ENCODE measurements at regions not wholly inside any gene's neighbourhood (a gene's known extent, or its start where the extent isn't known, plus 50 kb on each side); places are given as distances from the start of the nearest gene placed in this dataset.

GRCh38 chr1:58119971-58120370 lies 426.6 kb downstream of the OMA1 start:
- no peak for DNase-seq

- DNase-seq: no peak
Observed at GRCh38 chr1:58116284-58116683, 430.2 kb downstream of the OMA1 start.

DNA sequence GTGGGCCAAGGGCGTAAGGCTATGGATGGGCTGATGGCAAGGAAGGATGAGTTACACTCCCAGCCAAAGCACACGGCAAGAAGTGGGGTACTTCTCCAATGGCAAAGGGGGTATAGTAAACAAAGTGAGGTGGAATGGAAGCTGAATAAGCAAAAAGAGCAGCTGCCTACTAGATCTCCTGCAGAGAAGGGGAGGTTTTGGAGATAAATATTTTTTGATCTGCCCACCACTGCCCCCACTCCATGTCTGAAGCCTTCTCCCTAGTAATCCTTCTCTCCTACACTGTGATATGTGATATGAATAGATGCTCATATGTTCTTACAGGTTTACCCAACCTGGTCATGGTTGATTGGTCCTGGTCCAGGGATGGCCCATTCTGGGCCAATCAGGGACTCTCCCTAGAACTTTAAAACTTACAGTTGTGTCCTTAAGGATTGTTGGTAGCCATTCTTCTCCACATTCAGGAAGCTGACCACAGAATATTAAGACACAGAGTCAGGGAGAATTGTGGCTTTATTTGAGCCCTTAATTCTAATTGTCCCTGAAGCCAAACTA lies 436.8 kb downstream of the OMA1 start:
- DNase-seq: no peak

DNA sequence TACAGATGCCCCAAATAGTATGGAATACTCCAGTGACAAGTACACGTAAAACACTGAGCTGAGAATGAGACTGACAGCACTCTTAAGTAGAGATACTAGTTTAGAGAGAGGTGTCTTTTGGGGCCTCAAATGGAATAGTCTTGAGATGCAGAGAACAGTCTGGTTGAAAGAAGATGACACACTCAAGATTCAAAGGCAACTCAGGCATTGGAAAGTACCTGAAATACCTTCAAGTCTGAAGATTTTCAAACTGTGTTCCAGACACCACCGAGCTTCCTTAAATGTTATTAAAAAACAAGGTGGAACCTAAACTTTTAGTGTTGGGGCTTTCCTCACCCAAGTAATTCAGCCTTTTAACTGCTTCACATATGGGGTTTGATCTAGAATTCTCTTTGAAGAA lies 437.7 kb downstream of the OMA1 start:
- no peak for DNase-seq

GRCh38 chr1:58107943-58108342 lies 438.6 kb downstream of the OMA1 start:
- DNase-seq: no peak

DNA sequence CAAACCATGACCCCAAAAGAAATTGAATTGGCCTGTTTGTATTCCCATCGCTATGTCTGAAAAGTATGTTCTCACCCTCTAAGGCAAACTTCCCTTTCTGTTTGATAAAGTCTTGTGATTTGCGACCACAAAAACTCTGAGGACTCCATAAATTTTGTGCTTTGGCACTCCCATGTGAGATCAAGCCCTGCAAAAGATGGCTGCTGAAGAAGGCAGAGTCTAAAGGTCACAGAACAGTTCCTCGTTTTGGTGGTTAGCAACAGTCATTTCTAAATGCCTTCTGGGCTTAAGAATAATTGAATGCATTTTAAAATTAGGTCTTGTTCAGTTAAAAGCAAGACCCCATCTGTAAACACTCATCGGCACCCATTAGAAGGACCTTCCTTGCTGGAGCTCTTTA lies 441.6 kb downstream of the OMA1 start:
- DNase-seq: no peak

DNA sequence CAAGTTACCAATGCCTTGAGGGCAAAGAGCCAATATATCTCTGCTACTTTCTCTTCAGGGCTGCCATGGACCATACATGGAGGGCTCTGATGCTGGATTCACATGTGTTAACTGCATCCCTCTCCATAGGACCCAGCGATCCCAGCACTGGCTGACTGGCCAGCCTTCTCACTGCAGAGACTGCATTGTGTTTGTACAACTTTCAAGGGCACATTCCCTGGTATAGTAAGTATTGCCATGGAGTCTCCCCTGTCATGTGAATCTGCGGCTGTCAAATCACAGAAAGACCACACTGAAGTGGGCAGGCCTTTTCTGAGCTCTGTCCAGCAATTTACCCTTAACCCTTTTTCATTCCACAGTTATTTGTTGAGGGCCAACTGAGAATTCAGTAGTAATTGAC lies 449.8 kb downstream of the OMA1 start:
- DNase-seq: no peak

DNA sequence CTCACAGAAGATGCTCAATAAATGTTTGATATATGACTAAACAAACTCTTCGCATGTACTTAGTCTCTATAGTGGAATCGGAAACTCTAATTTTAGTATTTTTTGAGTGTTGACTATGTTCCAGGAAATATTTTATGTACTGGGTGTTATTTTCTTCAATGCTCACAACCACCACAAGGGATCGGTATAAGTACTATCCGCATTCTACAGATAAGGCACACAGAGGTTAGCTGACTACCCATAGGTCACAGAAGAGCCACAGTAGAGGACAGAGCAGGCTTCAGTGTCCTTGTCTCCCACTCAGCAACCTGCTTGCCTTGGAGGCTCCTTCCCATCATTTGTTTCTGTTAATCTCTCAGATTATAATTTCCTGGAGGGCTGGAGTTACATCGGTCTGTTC lies 451.3 kb downstream of the OMA1 start:
- no peak for DNase-seq

GRCh38 chr1:58094221-58094620 lies 452.3 kb downstream of the OMA1 start:
- DNase-seq: no peak

GRCh38 chr1:58090640-58091039 lies 455.9 kb downstream of the OMA1 start:
- no peak for DNase-seq

DNA sequence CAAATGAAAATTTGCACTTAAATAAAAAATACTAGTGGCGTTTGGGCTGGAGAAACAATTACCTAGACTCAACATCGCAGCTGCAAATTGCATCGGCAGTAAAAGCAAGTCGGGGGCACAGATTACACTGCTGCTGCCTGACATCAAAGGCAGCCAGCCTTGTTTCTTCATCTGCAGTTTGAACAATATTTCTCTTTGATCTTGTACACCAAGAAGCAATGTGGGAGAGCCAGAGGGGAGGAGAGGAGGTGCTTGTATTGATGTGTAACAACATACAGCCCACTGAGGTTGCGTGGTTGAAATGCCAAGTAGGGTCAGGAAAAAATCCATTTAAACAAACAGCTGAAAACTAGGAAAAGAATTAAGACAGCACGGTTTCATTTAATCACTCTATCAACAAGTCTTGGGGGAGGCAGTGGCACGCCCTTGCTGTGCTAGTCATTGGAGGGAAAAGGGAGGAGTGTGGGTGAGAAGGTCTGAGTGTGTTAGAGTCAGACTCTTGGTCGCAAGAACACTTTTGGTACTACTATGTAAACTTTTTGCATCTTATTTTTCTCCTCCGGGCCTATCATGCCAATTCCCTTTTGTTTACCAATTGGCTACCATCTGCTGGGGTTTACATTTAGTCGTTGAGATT lies 456.5 kb downstream of the OMA1 start:
- DNase-seq: no peak

GRCh38 chr1:58084266-58084665 lies 462.3 kb downstream of the OMA1 start:
- no peak for DNase-seq

DNA sequence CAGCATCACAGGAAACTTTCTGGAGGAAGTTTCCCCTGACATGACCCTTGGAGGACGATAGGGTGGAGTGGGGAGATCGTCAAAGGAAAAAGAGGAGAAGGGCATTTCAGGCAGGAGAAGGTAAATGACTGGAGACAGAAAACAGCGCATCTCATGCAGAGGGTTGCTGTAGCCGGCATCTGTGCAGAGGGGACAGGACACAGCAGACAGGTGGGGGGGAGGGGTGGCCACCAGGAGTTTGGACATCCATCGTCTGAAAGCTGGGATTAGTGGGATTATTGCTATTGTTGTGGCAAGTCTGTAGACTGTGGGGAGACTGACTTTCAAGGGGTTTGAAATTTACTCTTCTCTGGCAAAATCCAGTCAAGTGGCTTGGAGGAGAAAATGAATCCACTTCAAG lies 463.9 kb downstream of the OMA1 start:
- no peak for DNase-seq

- DNase-seq: no peak
Observed at GRCh38 chr1:58076258-58076657, 470.3 kb downstream of the OMA1 start.

GRCh38 chr1:58075188-58075578 lies 471.3 kb downstream of the OMA1 start:
- DNase-seq: no peak

DNA sequence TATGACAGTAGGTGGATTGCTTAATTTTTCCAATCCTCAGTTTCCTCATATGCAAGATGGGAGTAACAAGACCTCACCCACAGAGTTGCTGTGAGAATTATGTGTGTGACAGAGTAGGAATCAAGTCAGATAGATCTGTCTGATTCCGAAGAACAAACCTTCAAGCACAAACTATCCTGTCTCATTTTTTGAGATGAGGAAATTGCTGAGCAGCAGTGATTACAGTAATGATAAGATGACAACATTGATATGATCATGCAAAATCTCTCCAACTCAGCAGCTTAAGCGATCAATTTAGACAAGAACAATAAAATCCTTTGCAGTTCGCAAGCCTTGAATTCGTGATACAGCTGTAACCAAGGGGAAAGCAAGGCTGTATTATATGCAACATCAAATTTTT lies 474.1 kb downstream of the OMA1 start:
- DNase-seq: no peak

GRCh38 chr1:58067082-58067481 lies 479.4 kb downstream of the OMA1 start:
- no peak for DNase-seq

- no peak for DNase-seq
Observed at GRCh38 chr1:58065520-58065919, 481.0 kb downstream of the OMA1 start.

DNA sequence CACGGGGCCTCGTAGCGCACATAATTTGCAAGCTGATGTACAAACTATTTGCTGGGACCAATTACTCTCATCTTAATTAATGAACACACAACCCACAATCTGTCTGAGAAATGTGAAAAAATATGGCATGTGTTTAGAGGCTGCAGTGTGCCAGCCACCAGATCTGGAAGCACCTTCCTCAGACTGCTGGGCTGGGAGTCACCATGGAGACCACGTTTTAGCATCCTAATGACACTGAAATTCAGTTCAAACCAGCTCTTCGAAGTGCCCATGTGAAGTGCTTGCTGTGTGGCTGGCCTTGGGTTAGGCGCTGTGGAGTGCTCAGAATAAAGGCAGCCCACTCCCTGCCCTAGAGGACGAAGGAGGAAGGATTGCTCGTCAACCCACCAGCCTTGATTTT lies 482.4 kb downstream of the OMA1 start:
- DNase-seq: no peak

GRCh38 chr1:58063095-58063494 lies 483.4 kb downstream of the OMA1 start:
- DNase-seq: no peak

DNA sequence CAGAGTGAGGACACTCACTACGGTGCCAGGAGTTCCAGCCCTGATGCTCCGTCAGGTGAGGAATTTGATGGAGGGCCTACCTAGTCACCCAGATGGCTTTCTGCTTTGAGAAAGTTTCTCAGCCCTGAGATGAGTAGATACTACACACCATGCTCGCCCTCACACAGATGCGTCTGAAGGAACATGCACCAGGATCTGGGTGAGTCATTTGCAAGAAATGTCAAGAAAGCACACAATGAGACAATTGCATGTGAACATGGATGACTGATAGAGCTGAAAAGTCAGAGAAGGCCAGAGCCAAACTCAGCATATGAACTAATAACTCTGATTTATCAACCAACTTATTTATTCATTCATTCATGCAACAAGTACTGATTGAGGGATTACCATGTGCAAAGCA lies 483.9 kb downstream of the OMA1 start:
- DNase-seq: no peak

DNA sequence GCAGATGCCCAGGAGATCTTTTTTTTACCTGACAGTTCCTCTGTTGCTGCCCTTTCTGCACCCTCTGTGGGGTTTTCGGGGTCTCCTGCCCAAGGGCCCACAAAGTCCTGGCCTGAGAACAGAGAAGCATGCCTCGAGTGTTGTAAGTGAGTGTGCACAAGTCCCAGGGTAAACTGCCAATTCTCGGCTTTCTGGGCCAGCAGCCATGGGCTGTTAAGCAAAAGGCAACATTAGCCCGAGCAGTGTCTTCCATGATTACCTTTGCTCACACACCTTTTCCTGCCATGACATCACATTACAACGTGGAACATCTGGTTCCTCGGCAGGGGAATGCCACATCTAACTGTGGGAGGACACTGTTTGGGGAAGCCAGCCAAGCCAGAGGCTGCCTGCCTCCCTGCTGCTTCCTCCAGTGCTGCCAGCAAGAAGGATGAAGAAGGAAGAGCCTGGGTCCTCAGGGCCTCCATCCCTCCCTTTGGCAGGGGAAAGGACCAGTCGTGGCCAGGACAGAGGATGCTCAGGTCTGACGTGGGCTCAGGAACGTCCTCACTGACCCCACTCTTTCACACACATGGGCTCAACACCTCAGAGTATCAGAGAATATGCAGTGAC lies 485.9 kb downstream of the OMA1 start:
- no peak for DNase-seq

DNA sequence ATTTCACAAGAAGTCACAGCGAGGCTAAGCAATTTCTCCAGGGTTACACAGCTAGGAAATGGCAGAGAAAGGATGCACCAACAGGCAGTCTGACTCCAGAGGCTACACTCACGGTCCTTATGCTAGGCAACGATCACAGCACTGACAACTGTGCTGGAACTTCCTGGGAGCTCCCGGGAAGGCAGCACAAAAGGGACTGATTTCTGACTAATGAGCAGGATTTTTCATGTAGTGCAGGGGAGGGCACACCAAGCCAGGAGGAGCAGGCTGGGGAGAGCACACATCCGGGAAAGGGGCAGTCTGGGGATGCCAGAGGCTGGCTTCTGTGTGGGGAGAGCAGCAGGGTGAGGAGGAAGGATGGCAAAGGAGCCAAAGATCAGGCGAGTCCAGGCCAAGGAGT lies 486.7 kb downstream of the OMA1 start:
- no peak for DNase-seq

DNA sequence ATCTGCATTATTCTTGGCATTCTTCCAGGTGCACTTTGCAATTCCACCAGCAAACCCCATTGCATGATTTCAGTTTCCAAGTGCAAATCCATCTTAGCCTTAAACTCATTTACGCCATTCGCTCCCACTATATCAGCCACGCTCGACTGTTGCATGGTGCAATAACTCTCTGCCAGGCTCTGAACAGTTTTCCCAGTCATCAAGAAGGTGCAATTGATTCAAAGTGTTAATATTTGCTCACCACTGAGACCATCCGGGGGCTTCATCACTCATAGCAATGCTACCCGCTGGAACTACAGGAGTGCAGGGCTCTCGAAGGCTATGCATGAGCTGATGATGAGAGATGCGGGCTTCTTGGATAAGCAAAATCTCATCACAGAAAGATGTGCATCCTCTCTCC lies 488.2 kb downstream of the OMA1 start:
- DNase-seq: no peak

DNA sequence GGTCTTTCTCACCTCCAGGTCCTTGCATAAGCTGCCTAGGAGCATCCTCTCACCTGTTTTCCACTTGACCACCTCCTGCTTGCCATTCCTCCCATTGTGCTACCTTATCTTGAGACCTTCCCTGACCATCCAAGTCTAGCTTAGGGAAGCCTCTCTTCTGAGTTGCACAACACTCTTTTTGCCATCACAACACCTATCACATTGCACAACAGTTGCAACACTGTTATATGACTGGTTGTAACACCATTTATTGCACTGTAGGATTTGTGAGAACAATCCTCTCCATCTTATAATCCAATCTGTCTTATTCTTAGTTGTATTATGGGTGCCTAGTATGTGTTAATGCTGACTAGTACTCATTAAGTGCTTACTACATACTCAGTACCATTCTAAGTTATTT lies 488.7 kb downstream of the OMA1 start:
- DNase-seq: no peak

All from stimulated activated naive CD4-positive, alpha-beta T cell treated with Interleukin-2 at 50 U/mL for 16 hours (primary cell).